ENCODE measurements at regions not wholly inside any gene's neighbourhood (a gene's known extent, or its start where the extent isn't known, plus 50 kb on each side); places are given as distances from the start of the nearest gene placed in this dataset.

GRCh38 chr9:31415164-31415563 is 969.3 kb upstream of the ACO1 start:
- Histone ChIP-seq H3K27ac (ENCODE audit: insufficient read depth, low read length) (no peak overlapping the region), H3K79me1 (ENCODE audit: low read depth in 1 of 2, low read length in 2 of 2) (no peaks in the 10 kb centered on the region), H3K9ac (ENCODE audit: low read depth, low read length) (no peak overlapping the region), H2BK15ac (ENCODE audit: low read depth, low read length) (no peak overlapping the region), H3K4me1 (ENCODE audit: control insufficient read depth, insufficient read depth, low read length) (no peaks in the 10 kb centered on the region), H3K18ac (ENCODE audit: low read depth, low read length) (no peak overlapping the region), H2AFZ (replicated peaks; ENCODE audit: low read length, poor library complexity) (no peak overlapping the region), H3K9me1 (ENCODE audit: insufficient read depth, low read length) (no peaks in the 10 kb centered on the region), H2BK120ac (ENCODE audit: low read depth, low read length) (no peak overlapping the region), H3K27me3 (ENCODE audit: control insufficient read depth, insufficient read depth, low read length) (no peaks in the 10 kb centered on the region), H3K56ac (ENCODE audit: extremely low read depth, insufficient read depth, low read length) (no peak overlapping the region), H3K14ac (replicated peaks; ENCODE audit: low read depth, low read length) (no peak overlapping the region), H3K23ac (ENCODE audit: low read depth, low read length) (no peak overlapping the region), H4K5ac (ENCODE audit: low read depth, low read length) (no peak overlapping the region), H2AK9ac (replicated peaks; ENCODE audit: low read depth, low read length, poor library complexity) (no peak overlapping the region), H3K4ac (ENCODE audit: low read depth, low read length) (no peak overlapping the region), H3K4me3 (ENCODE audit: insufficient read depth, low read depth, low read length) (no peak overlapping the region), H3K9me3 (ENCODE audit: control insufficient read depth, insufficient read depth, low read length) (no peaks in the 10 kb centered on the region), H2BK5ac (ENCODE audit: low read depth, low read length, poor library complexity, severe bottlenecking) (no peak overlapping the region), H2BK20ac (ENCODE audit: low read depth, low read length) (no peak overlapping the region), H4K20me1 (ENCODE audit: insufficient read depth, low read length) (no peaks in the 10 kb centered on the region), H4K91ac (ENCODE audit: insufficient read depth, low read depth, low read length) (no peak overlapping the region), H3K36me3 (ENCODE audit: control insufficient read depth, insufficient read depth, low read length) (no peaks in the 10 kb centered on the region), H4K8ac (ENCODE audit: low read depth in 2 of 2, low read length in 2 of 2) (no peak overlapping the region), H3K4me2 (ENCODE audit: low read depth, low read length) (no peak overlapping the region), H2AK5ac (ENCODE audit: low read depth, low read length) (no peak overlapping the region)
- in situ Hi-C loops (cut with MboI; ENCODE audit: low sequenced_read_pairs) (no loop called here), dilution Hi-C loops (cut with HindIII; ENCODE audit: low sequenced_read_pairs, unreplicated experiment) (no loop called here), intact Hi-C loops (cut with micrococcal nuclease) (no loop called here)
- ChIA-PET CTCF (no interaction called here), POLR2A (ENCODE audit: unreplicated experiment) (no interaction called here)
- TF ChIP-seq CHD1 (IDR thresholded peaks at IDR 0.05; ENCODE audit: low read depth, low read length) (no peak), NFE2L2 (IDR thresholded peaks at IDR 0.05; ENCODE audit: low read depth, low read length) (no peak), BHLHE40 (IDR thresholded peaks at IDR 0.05; ENCODE audit: low read depth, low read length) (no peak), CTCF (conservative IDR thresholded peaks at IDR 0.05; ENCODE audit: low read depth, low read length) (no peak), RAD21 (IDR thresholded peaks at IDR 0.05; ENCODE audit: low read length) (no peak), CEBPB (IDR thresholded peaks at IDR 0.05; ENCODE audit: low read depth, low read length) (no peak), MAFK (IDR thresholded peaks at IDR 0.05; ENCODE audit: low read depth, low read length) (no peak), FOS (IDR thresholded peaks at IDR 0.05; ENCODE audit: low read depth, low read length) (no peak)
- ATAC-seq (ENCODE audit: low read depth) (no peak), DNase-seq (no peak)
- BruUV-seq (replicated peaks) = no TSS peak
